BLaER1 (cell line): ENCODE measurements at regions not wholly inside any gene's neighbourhood (a gene's known extent, or its start where the extent isn't known, plus 50 kb on each side); places are given as distances from the start of the nearest gene placed in this dataset.
A peak's percentile ranks its signal among the peaks of the same experiment; 100 is the strongest.

Experiments
- H3K27ac ChIP-seq: shearing (Covaris generic); formaldehyde crosslinking; 2 replicates; pipeline ENCODE4 v1.8.1; 2022
- H3K27me3 ChIP-seq: shearing (Covaris generic); formaldehyde crosslinking; 2 replicates; pipeline ENCODE4 v1.8.1; 2022
- H3K36me3 ChIP-seq: shearing (Covaris generic); formaldehyde crosslinking; 2 replicates; pipeline ENCODE4 v1.8.1; 2022
- H3K4me1 ChIP-seq: shearing (Covaris generic); formaldehyde crosslinking; 2 replicates; pipeline ENCODE4 v1.8.1; 2022
- H3K4me2 ChIP-seq: shearing (Covaris generic); formaldehyde crosslinking; 2 replicates; pipeline ENCODE4 v1.8.1; 2022
- H3K4me3 ChIP-seq: shearing (Covaris generic); formaldehyde crosslinking; 2 replicates; pipeline ENCODE4 v1.8.1; 2022
- H3K9ac ChIP-seq: shearing (Covaris generic); formaldehyde crosslinking; 2 replicates; pipeline ENCODE4 v1.8.1; 2022
- H3K9me3 ChIP-seq: shearing (Covaris generic); formaldehyde crosslinking; 2 replicates; pipeline ENCODE4 v1.8.1; 2022
- H4K20me1 ChIP-seq: shearing (Covaris generic); formaldehyde crosslinking; 2 replicates; pipeline ENCODE4 v1.8.1; 2022
- Cebpa-rat ChIP-seq: shearing (Covaris generic); IDR thresholded peaks from 2 replicates; pipeline ENCODE4 v1.8.1; 2022

DNA sequence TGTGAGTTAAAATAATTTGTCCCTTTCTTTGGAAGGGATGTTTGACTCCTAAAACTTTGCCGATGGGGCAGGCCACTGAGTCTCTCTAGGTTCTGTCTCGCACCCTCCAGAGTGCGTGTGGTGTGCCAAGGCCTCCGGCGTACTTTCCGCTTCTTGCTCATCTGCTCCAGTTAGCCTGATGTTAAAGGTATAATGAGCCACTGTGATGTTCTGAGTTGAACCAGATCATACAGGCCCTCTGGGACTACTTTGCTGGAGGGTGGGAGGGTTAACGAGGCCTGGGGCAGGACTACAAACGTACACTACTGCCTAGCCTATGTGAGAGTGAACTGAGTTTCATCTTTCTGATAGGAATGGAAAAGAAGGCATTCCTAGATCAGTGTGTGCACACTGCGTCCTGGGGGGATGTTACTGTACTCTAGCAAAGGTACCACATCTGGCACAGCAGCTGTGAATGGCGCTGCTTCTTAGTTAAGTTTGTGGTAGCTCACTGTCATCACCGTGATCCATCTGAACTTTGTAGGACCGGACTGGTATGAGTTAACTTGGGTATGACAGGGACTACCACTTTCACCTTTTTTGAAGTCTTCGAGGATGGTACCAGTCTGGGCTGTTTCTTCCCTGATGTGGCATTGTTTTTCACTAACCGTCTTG is 60.2 kb downstream of the RGS12 start:
- Histone ChIP-seq H3K4me1 (peaks cover 44% of the 10 kb centered on the region), H4K20me1 (peaks cover 31% of the 10 kb centered on the region), H3K4me3 (no peak overlapping the region), H3K9me3 (peaks cover 41% of the 10 kb centered on the region), H3K27me3 (no peaks in the 10 kb centered on the region), H3K27ac (no peak overlapping the region; the same call in 1 of the 2 replicates), H3K9ac (no peak overlapping the region), H3K36me3 (peaks cover 54% of the 10 kb centered on the region), H3K4me2 (peak overlapping the region; percentile 33; the same call in 1 of the 2 replicates)
- no peak for TF ChIP-seq Cebpa-rat

- Histone ChIP-seq H3K27me3 (no peaks in the 10 kb centered on the region), H3K36me3 (peaks cover 54% of the 10 kb centered on the region), H3K4me3 (no peak overlapping the region), H3K4me1 (peaks cover 44% of the 10 kb centered on the region), H3K27ac (no peak overlapping the region; the same call in 1 of the 2 replicates), H3K9ac (no peak overlapping the region), H4K20me1 (peaks cover 24% of the 10 kb centered on the region), H3K4me2 (peak overlapping the region; percentile 60; the same call in 1 of the 2 replicates), H3K9me3 (peaks cover 41% of the 10 kb centered on the region)
- no peak for TF ChIP-seq Cebpa-rat
Measured at GRCh38 chr4:3353752-3354454, 61.1 kb downstream of the RGS12 start.

GRCh38 chr4:3354455-3354811 is 61.6 kb downstream of the RGS12 start:
- no peak for TF ChIP-seq Cebpa-rat
- peaks cover 41% of the 10 kb centered on the region for H3K9me3 ChIP-seq
- peak overlapping the region; percentile 60; the same call in 1 of the 2 replicates for H3K4me2 ChIP-seq
- no peak overlapping the region for H3K9ac ChIP-seq
- H3K4me3 ChIP-seq = no peak overlapping the region
- peaks cover 44% of the 10 kb centered on the region for H3K4me1 ChIP-seq
- peaks cover 54% of the 10 kb centered on the region for H3K36me3 ChIP-seq
- H4K20me1 ChIP-seq = peaks cover 24% of the 10 kb centered on the region
- H3K27me3 ChIP-seq = no peaks in the 10 kb centered on the region
- H3K27ac ChIP-seq = no peak overlapping the region

- Histone ChIP-seq H4K20me1 (peaks cover 24% of the 10 kb centered on the region), H3K4me2 (peak overlapping the region; percentile 60), H3K4me3 (no peak overlapping the region), H3K4me1 (peaks cover 53% of the 10 kb centered on the region), H3K36me3 (peaks cover 53% of the 10 kb centered on the region), H3K9ac (peak overlapping the region; percentile 31; the same call in 1 of the 2 replicates), H3K27me3 (no peaks in the 10 kb centered on the region), H3K9me3 (peaks cover 41% of the 10 kb centered on the region), H3K27ac (peak overlapping the region; percentile 59)
- no peak for TF ChIP-seq Cebpa-rat
Measured at GRCh38 chr4:3355266-3355748, 62.5 kb downstream of the RGS12 start.

DNA sequence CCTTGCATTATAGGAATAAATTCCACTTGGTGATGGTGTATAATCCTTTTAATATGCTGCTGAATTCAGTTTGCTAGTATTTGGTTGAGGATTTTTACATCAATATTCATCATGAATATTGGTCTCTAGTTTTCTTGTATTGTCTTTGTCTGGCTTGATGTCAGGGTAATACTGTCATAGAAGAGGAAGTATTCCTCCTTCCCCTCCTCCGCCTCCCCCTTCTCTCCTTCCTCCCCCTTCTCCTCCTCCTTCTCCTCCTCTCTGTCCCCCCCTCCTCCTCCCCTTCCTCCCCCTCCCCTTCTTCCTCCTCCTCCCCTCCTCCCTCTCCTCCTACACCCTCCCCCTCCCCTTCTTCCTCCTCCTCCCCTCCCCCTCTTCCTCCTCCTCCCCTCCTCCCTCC is 65.8 kb downstream of the RGS12 start:
- Histone ChIP-seq H3K27ac (0 out of 2 replicates have a peak overlapping the region, but pooled peaks have one; percentile 4), H3K9me3 (peaks cover 21% of the 10 kb centered on the region), H3K27me3 (no peaks in the 10 kb centered on the region), H3K4me1 (peaks cover 73% of the 10 kb centered on the region), H3K9ac (no peak overlapping the region), H3K4me3 (no peak overlapping the region), H3K36me3 (peaks cover 26% of the 10 kb centered on the region), H4K20me1 (peaks cover 30% of the 10 kb centered on the region), H3K4me2 (peak overlapping the region; percentile 16; the same call in 1 of the 2 replicates)
- no peak for TF ChIP-seq Cebpa-rat

DNA sequence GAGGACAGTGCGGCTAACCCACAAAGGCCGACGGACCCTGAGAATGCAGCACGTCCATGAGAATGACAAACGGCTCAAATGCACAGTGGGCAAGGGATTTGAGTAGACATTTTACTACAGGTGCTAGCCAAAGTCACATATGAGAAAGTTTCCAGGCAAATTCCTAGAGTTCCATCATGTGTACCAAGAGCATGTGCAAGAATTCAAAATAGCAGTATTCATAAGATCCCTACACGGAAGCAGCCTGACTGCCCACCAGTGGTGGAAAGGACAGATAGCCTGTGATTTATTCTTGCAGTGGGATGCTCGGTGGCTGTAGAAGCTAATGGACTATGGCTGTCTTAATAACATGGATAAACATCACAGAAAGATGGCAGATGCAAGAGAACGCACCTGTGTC is 68.0 kb downstream of the RGS12 start:
- Histone ChIP-seq H3K4me3 (no peak overlapping the region), H4K20me1 (peaks cover 40% of the 10 kb centered on the region), H3K27me3 (no peaks in the 10 kb centered on the region), H3K27ac (peak overlapping the region; percentile 62; the same call in 1 of the 2 replicates), H3K9me3 (peaks cover 17% of the 10 kb centered on the region), H3K9ac (peak overlapping the region; percentile 2; the same call in 1 of the 2 replicates), H3K36me3 (peaks cover 14% of the 10 kb centered on the region), H3K4me1 (peaks cover 73% of the 10 kb centered on the region), H3K4me2 (peak overlapping the region; percentile 96)
- no peak for TF ChIP-seq Cebpa-rat

DNA sequence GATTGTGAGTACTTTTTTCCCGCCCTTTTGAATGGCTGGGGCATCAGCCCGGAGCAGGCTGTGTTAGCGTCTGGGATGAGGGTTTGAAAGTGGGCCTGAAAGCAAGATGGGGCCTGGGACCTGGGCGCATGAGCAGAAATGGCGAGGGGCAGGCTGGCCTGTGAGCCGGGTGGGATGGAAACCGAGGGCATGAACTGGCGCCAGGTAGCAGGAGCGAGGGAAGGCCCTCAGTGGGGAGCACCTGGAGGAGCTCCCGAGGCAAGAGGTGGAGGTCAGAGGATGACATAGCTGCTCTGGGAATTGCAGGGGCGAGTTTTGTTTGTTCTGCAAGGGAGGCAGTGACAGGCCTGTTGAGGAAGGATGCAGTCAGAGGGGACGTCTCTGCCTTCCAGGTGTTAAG is 68.6 kb downstream of the RGS12 start:
- Histone ChIP-seq H3K27me3 (no peaks in the 10 kb centered on the region), H3K9ac (peak overlapping the region; percentile 76; the same call in 1 of the 2 replicates)

GRCh38 chr4:3361896-3362295 is 69.1 kb downstream of the RGS12 start:
- H4K20me1 ChIP-seq = peaks cover 52% of the 10 kb centered on the region
- H3K9ac ChIP-seq = peak overlapping the region; percentile 76
- peak overlapping the region; percentile 91 for H3K27ac ChIP-seq
- peaks cover 6% of the 10 kb centered on the region; the same call in 1 of the 2 replicates for H3K36me3 ChIP-seq
- H3K4me2 ChIP-seq = peak overlapping the region; percentile 96
- H3K4me1 ChIP-seq = peaks cover 84% of the 10 kb centered on the region
- H3K27me3 ChIP-seq = no peaks in the 10 kb centered on the region
- TF ChIP-seq Cebpa-rat = no peak
- H3K4me3 ChIP-seq = peak overlapping the region; percentile 41; the same call in 1 of the 2 replicates
- H3K9me3 ChIP-seq = peaks cover 8% of the 10 kb centered on the region

More for the DNA sequence above, 68.6 kb downstream of the RGS12 start:
- peaks cover 12% of the 10 kb centered on the region for H3K9me3 ChIP-seq
- peak overlapping the region; percentile 96 for H3K4me2 ChIP-seq
- peak overlapping the region; percentile 91 for H3K27ac ChIP-seq
- H3K4me3 ChIP-seq = peak overlapping the region; percentile 41; the same call in 1 of the 2 replicates
- H3K4me1 ChIP-seq = peaks cover 79% of the 10 kb centered on the region
- peaks cover 47% of the 10 kb centered on the region for H4K20me1 ChIP-seq
- no peak for TF ChIP-seq Cebpa-rat
- peaks cover 11% of the 10 kb centered on the region; the same call in 1 of the 2 replicates for H3K36me3 ChIP-seq

GRCh38 chr4:3362431-3363287 is 69.8 kb downstream of the RGS12 start:
- Histone ChIP-seq H3K4me2 (peak overlapping the region; percentile 96), H3K9me3 (peaks cover under 1% of the 10 kb centered on the region; the same call in 1 of the 2 replicates), H4K20me1 (peaks cover 59% of the 10 kb centered on the region), H3K36me3 (no peaks in the 10 kb centered on the region), H3K4me1 (peaks cover 92% of the 10 kb centered on the region), H3K4me3 (peak overlapping the region; percentile 55), H3K27me3 (no peaks in the 10 kb centered on the region), H3K27ac (peak overlapping the region; percentile 91), H3K9ac (peak overlapping the region; percentile 76)
- no peak for TF ChIP-seq Cebpa-rat
